Trophoblast cell (in vitro differentiated cells and primary cell): ENCODE measurements at regions not wholly inside any gene's neighbourhood (a gene's known extent, or its start where the extent isn't known, plus 50 kb on each side); places are given as distances from the start of the nearest gene placed in this dataset.

Source experiments
- DNase-seq, 2 donors: peaks; one replicate each; pipeline ENCODE4 v3.0.0-alpha.2; 2016
- H2AFZ ChIP-seq: 2 replicates; pipeline ENCODE4 v1.6.1; 2013; ENCODE audit warnings: low read length, moderate library complexity, mild to moderate bottlenecking; ENCODE audit not compliant: insufficient read depth, poor library complexity
- H2AK5ac ChIP-seq: 2 replicates; pipeline ENCODE4 v1.6.1; 2013; ENCODE audit warnings: mild to moderate bottlenecking, low read length
- H2BK120ac ChIP-seq: 2 replicates; pipeline ENCODE4 v1.6.1; 2013; ENCODE audit warnings: low read length, mild to moderate bottlenecking, moderate library complexity; ENCODE audit not compliant: insufficient read depth, poor library complexity
- H2BK12ac ChIP-seq: 2 replicates; pipeline ENCODE4 v1.6.1; 2013; ENCODE audit warnings: mild to moderate bottlenecking, low read length, moderate library complexity
- H2BK5ac ChIP-seq: 2 replicates; pipeline ENCODE4 v1.6.1; 2013; ENCODE audit warnings: low read length, low read depth, moderate library complexity, mild to moderate bottlenecking; ENCODE audit not compliant: poor library complexity
- H3K14ac ChIP-seq: 2 replicates; pipeline ENCODE4 v1.6.1; 2013; ENCODE audit warnings: mild to moderate bottlenecking, low read length
- H3K18ac ChIP-seq: 2 replicates; pipeline ENCODE4 v1.6.1; 2013; ENCODE audit warnings: mild to moderate bottlenecking, low read length
- H3K23ac ChIP-seq: 2 replicates; pipeline ENCODE4 v1.6.1; 2013; ENCODE audit warnings: low read length
- H3K27ac ChIP-seq: 2 replicates; pipeline ENCODE4 v1.5.1; 2013; ENCODE audit warnings: low read depth, mild to moderate bottlenecking, inconsistent platforms, low read length, moderate library complexity
- H3K27me3 ChIP-seq: 2 replicates; pipeline ENCODE4 v1.6.1; 2013; ENCODE audit warnings: inconsistent platforms, mild to moderate bottlenecking, low read length, moderate library complexity; ENCODE audit not compliant: insufficient read depth
- H3K36me3 ChIP-seq, 2 experiments: 1 replicate in 1 of 2; 2 replicates in 1 of 2; pipeline ENCODE4 v1.6.1; 2013; ENCODE audit warnings: low read length in 2 of 2, mild to moderate bottlenecking in 2 of 2, moderate library complexity in 1 of 2; ENCODE audit not compliant: insufficient read depth in 2 of 2, control insufficient read depth in 1 of 2
- H3K4ac ChIP-seq: 2 replicates; pipeline ENCODE4 v1.6.1; 2013; ENCODE audit warnings: low read depth, mild to moderate bottlenecking, low read length, moderate library complexity
- H3K4me1 ChIP-seq, 2 experiments: 1 replicate in 1 of 2; 2 replicates in 1 of 2; pipeline ENCODE4 v1.6.1; 2013; ENCODE audit warnings: low read length in 2 of 2, mild to moderate bottlenecking in 2 of 2, moderate library complexity in 1 of 2; ENCODE audit not compliant: insufficient read depth in 2 of 2, control insufficient read depth in 1 of 2
- H3K4me2 ChIP-seq: 2 replicates; pipeline ENCODE4 v1.6.1; 2013; ENCODE audit warnings: inconsistent platforms, mild to moderate bottlenecking, low read length, moderate library complexity
- H3K4me3 ChIP-seq: 2 replicates; pipeline ENCODE4 v1.5.1; 2013; ENCODE audit warnings: mild to moderate bottlenecking, low read depth, low read length, inconsistent platforms
- H3K79me1 ChIP-seq: one replicate; pipeline ENCODE4 v1.6.1; 2013; ENCODE audit warnings: low read length
- H3K79me2 ChIP-seq: 2 replicates; pipeline ENCODE4 v1.6.1; 2013; ENCODE audit warnings: low read length, mild to moderate bottlenecking; ENCODE audit not compliant: control insufficient read depth, insufficient read depth, poor library complexity
- H3K9ac ChIP-seq: 2 replicates; pipeline ENCODE4 v1.6.1; 2013; ENCODE audit warnings: mild to moderate bottlenecking, low read length
- H3K9me3 ChIP-seq: 2 replicates; pipeline ENCODE4 v1.6.1; 2013; ENCODE audit warnings: low read depth, mild to moderate bottlenecking, control low read depth, inconsistent platforms, low read length; ENCODE audit not compliant: insufficient read depth
- H4K12ac ChIP-seq: 2 replicates; pipeline ENCODE4 v1.6.1; 2013; ENCODE audit warnings: low read depth, mild to moderate bottlenecking, low read length, moderate library complexity
- H4K8ac ChIP-seq: 2 replicates; pipeline ENCODE4 v1.6.1; 2013; ENCODE audit warnings: low read depth, mild to moderate bottlenecking, low read length, moderate library complexity
- H4K91ac ChIP-seq: one replicate; pipeline ENCODE4 v1.6.1; 2013; ENCODE audit warnings: low read depth, mild to moderate bottlenecking, low read length, moderate library complexity
- whole genome bisulfite sequencing: extraction: QIAGEN DNeasy Blood & Tissue Kit; methylation state at CpG from one replicate; pipeline ENCODE4 v1.1.7; 2013; ENCODE audit warnings: missing lambda C conversion rate; ENCODE audit not compliant: insufficient read length, insufficient coverage; ENCODE audit errors: extremely low coverage; 5-methylcytosine and 5-hydroxymethylcytosine counted together

DNA sequence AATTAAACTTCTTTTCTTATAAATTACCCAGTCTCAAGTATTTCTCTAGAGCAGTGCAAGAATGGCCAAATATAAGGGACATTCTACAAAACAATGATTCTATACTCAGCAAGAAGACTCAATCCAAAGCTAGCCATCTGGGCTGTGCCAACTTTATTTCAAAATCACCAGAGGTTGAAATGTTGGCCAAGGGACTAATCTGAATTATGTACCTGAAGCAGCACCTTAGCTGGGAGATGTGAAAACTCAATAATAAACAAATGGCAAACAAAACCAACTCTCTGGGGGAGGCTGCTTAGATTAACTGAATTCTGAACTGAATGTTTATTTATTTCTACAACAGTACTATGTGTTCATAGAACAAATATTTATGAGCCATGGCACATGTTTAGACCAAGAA is 251.3 kb downstream of the RDH14 start:
- Histone ChIP-seq H3K23ac (no peak overlapping the region), H2BK5ac (no peak overlapping the region), H3K9me3 (no peaks in the 10 kb centered on the region), H4K91ac (no peak overlapping the region), H2BK120ac (no peak overlapping the region), H4K8ac (no peak overlapping the region), H2AFZ (no peak overlapping the region), H3K79me1 (no peaks in the 10 kb centered on the region), H3K18ac (no peak overlapping the region), H3K14ac (no peak overlapping the region), H3K9ac (no peak overlapping the region), H2AK5ac (no peak overlapping the region), H2BK12ac (no peak overlapping the region), H4K12ac (no peak overlapping the region), H3K27me3 (no peaks in the 10 kb centered on the region), H3K4ac (no peak overlapping the region), H3K4me3 (no peak overlapping the region), H3K4me2 (no peak overlapping the region), H3K36me3 (no peaks in the 10 kb centered on the region), H3K4me1 (no peaks in the 10 kb centered on the region), H3K79me2 (no peaks in the 10 kb centered on the region), H3K27ac (no peak overlapping the region)
- no peak for DNase-seq

DNA sequence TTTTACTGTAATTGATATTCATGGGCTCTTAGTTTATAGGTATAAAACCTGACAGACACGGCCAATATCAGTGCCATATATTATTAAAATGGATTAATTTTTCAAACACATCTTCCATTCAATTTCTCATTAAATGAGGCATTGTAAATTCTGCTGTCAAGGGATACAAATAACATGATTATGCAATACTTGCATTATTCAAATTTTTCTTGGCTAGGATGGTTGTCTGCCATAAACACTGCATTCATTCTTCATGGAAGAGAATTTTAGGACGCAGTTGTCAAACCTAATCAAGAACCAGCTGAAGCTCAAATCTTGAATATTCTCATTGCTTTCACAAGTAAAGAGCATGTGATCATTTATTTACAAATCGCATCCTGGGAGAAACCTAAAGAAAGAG is 255.6 kb downstream of the RDH14 start:
- Histone ChIP-seq H3K18ac (no peak overlapping the region), H2BK12ac (no peak overlapping the region), H3K9me3 (no peaks in the 10 kb centered on the region), H3K23ac (no peak overlapping the region), H3K4me3 (no peak overlapping the region), H3K4ac (no peak overlapping the region), H2AK5ac (no peak overlapping the region), H2BK5ac (no peak overlapping the region), H3K4me1 (peaks cover 0 to 4% of the 10 kb centered on the region in 2 experiments), H2AFZ (no peak overlapping the region), H4K12ac (no peak overlapping the region), H3K14ac (no peak overlapping the region), H2BK120ac (no peak overlapping the region), H3K4me2 (no peak overlapping the region), H4K8ac (no peak overlapping the region), H3K27ac (no peak overlapping the region), H3K9ac (no peak overlapping the region), H3K27me3 (no peaks in the 10 kb centered on the region), H3K36me3 (no peaks in the 10 kb centered on the region), H4K91ac (no peak overlapping the region), H3K79me1 (no peaks in the 10 kb centered on the region), H3K79me2 (no peaks in the 10 kb centered on the region)
- no CpG with 5 or more reads among the region's 3 CpGs for WGBS
- peak in 1 of 2 donors; percentile 4 for DNase-seq

DNA sequence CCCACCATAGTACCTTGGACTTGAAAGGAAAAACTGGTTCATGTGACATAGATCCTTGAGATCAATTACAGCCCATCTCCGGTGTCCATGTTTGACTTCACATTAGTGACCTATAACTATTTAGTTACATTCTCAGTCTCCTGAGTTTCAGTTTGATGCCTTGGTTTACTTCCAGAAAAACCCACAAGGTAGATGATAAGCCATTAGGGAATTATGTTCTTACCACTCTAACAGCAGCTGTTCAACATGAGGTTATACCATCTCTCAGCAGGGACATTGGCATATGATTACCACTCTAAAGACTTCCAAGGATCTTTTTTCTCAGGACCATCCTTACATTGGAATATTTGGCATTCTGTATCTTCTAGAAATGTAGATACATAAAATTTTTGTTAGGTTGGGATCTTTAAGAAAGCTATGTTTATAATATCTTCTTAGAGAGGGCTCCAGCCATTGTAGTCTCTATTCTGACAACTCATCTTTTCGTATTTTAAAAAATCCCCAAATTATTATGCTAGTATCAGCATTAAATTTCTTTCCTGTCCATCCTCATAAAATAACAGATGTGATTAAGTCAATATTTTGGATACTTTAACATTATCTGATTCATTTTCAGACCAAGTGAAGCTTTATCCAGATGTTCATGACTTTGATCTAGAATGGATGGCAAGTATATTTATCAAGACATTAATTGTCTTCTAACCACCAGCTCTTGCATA is 258.9 kb downstream of the RDH14 start:
- H3K27ac ChIP-seq, result peak overlapping the region; percentile 25
- H4K8ac ChIP-seq, result no peak overlapping the region
- no peak overlapping the region for H4K12ac ChIP-seq
- no peak overlapping the region for H2BK120ac ChIP-seq
- no peak overlapping the region for H3K14ac ChIP-seq
- H2AFZ ChIP-seq, result no peak overlapping the region
- H3K4ac ChIP-seq, result no peak overlapping the region
- H4K91ac ChIP-seq, result no peak overlapping the region
- no CpG with 5 or more reads among the region's 2 CpGs for WGBS
- no peak overlapping the region for H3K23ac ChIP-seq
- H3K18ac ChIP-seq, result no peak overlapping the region
- H3K79me1 ChIP-seq, result peaks cover 2% of the 10 kb centered on the region
- no peaks in the 10 kb centered on the region for H3K36me3 ChIP-seq
- H2BK5ac ChIP-seq, result no peak overlapping the region
- H2BK12ac ChIP-seq, result no peak overlapping the region
- H3K4me3 ChIP-seq, result no peak overlapping the region
- no peaks in the 10 kb centered on the region for H3K79me2 ChIP-seq
- no peak overlapping the region for H3K9ac ChIP-seq
- H3K9me3 ChIP-seq, result no peaks in the 10 kb centered on the region
- H3K4me2 ChIP-seq, result no peak overlapping the region
- peaks cover 3 to 7% of the 10 kb centered on the region in 2 experiments for H3K4me1 ChIP-seq
- no peak overlapping the region for H2AK5ac ChIP-seq
- DNase-seq, result no peak
- H3K27me3 ChIP-seq, result no peaks in the 10 kb centered on the region

DNA sequence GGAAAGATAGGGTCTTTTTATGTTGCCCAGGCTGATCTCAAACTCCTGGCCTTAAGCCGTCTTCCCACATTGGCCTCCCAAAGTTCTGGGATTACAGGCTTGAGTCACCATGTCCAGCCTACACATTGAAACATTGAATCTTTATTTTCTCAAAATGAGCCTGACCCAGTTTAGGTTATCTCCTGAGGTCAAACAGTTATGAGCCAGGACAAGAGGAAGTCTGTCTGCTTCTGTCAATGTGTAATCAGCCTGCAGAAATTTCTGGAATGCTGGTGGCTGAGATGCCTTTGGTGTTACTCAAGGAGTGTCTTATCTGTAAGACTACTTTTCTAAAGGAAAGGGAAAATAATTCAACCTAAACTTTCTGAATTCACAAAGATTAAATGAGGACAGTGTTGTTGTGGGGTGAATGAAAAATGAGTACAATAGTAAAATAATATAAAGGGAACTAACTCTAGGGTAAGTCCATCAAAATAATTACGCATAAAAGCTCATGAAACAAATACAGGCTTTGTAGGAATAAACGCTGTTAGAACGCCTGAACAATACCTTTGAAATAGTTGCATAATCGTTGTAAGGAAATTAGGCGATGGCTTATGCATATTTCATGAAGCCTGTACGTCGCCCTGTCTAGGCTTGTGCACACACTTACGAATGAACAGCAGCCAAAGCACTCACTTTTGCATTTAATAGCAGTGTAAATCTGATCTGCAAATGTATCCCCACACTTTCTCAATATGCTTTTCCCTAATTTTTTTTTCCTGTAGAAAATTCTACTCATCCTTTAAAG is 260.8 kb downstream of the RDH14 start:
- H2BK5ac ChIP-seq, result peak overlapping the region; percentile 96
- H3K4me3 ChIP-seq, result no peak overlapping the region
- no peak overlapping the region for H3K18ac ChIP-seq
- H2BK120ac ChIP-seq, result no peak overlapping the region
- H3K9ac ChIP-seq, result no peak overlapping the region
- no peak overlapping the region for H3K14ac ChIP-seq
- H3K36me3 ChIP-seq, result no peaks in the 10 kb centered on the region
- peaks cover 3 to 7% of the 10 kb centered on the region in 2 experiments for H3K4me1 ChIP-seq
- no peak overlapping the region for H2AK5ac ChIP-seq
- no peak overlapping the region for H4K8ac ChIP-seq
- H3K27ac ChIP-seq, result peak overlapping the region; percentile 80
- H4K12ac ChIP-seq, result no peak overlapping the region
- peaks cover 2% of the 10 kb centered on the region for H3K79me1 ChIP-seq
- no peaks in the 10 kb centered on the region for H3K79me2 ChIP-seq
- H2BK12ac ChIP-seq, result peak overlapping the region; percentile 95
- no peak overlapping the region for H3K4ac ChIP-seq
- no peak overlapping the region for H2AFZ ChIP-seq
- no CpG with 5 or more reads among the region's 9 CpGs for WGBS
- no peak overlapping the region for H4K91ac ChIP-seq
- H3K23ac ChIP-seq, result no peak overlapping the region
- no peaks in the 10 kb centered on the region for H3K27me3 ChIP-seq
- H3K4me2 ChIP-seq, result peak overlapping the region; percentile 35
- peak; percentile 95 to 98 for DNase-seq
- H3K9me3 ChIP-seq, result no peaks in the 10 kb centered on the region
